Smooth muscle cell (in vitro differentiated cells): ENCODE measurements at regions not wholly inside any gene's neighbourhood (a gene's known extent, or its start where the extent isn't known, plus 50 kb on each side); places are given as distances from the start of the nearest gene placed in this dataset.
"Not testable (repeated sequence)": the region's sequence is repeated elsewhere in the genome, so short reads cannot be mapped to it uniquely, and the experiment has no call there.

Experiments used
- DNase-seq: peaks from one replicate; lab custom pipeline; 2025; ENCODE audit not compliant: unreplicated experiment; lab: John Stamatoyannopoulos, UW
- H2AFZ ChIP-seq: fragments of 200-600 bp; sonication (generic); 2 replicates; pipeline ENCODE4 v1.6.0; 2016; ENCODE audit warnings: antibody characterized with exemption, low read depth, mild to moderate bottlenecking
- H3F3A ChIP-seq: fragments of 200-600 bp; sonication (generic); 2 replicates; pipeline ENCODE4 v1.6.0; 2017; ENCODE audit warnings: antibody characterized with exemption, low read depth
- H3K27ac ChIP-seq: fragments of 200-600 bp; sonication (generic); 2 replicates; pipeline ENCODE4 v1.5.1; 2016; ENCODE audit warnings: low read depth, mild to moderate bottlenecking
- H3K27me3 ChIP-seq: fragments of 200-600 bp; sonication (generic); 2 replicates; pipeline ENCODE4 v1.6.1; 2016; ENCODE audit warnings: low read depth, mild to moderate bottlenecking
- H3K36me3 ChIP-seq: fragments of 200-600 bp; sonication (generic); 2 replicates; pipeline ENCODE4 v1.5.1; 2016; ENCODE audit warnings: low read depth
- H3K4me1 ChIP-seq: fragments of 200-600 bp; sonication (generic); 2 replicates; pipeline ENCODE4 v1.5.1; 2016; ENCODE audit warnings: low read depth
- H3K4me2 ChIP-seq: fragments of 200-600 bp; sonication (generic); 2 replicates; pipeline ENCODE4 v1.6.0; 2016; ENCODE audit warnings: mild to moderate bottlenecking
- H3K4me3 ChIP-seq: fragments of 200-600 bp; sonication (generic); 2 replicates; pipeline ENCODE4 v1.5.1; 2016; ENCODE audit warnings: mild to moderate bottlenecking
- H3K79me2 ChIP-seq: fragments of 200-600 bp; sonication (generic); 2 replicates; pipeline ENCODE4 v1.6.0; 2016; ENCODE audit warnings: low read depth, mild to moderate bottlenecking
- H3K9ac ChIP-seq: fragments of 200-600 bp; sonication (generic); 2 replicates; pipeline ENCODE4 v1.6.0; 2016; ENCODE audit warnings: low read depth
- H3K9me3 ChIP-seq: fragments of 200-600 bp; sonication (generic); replicated peaks from 2 replicates; pipeline ENCODE4 v1.5.1; 2016; ENCODE audit warnings: low read depth
- H4K20me1 ChIP-seq: fragments of 200-600 bp; sonication (generic); 2 replicates; pipeline ENCODE4 v1.6.0; 2016; ENCODE audit warnings: low read depth
- WGBS: methylation state at CpG from one replicate; pipeline ENCODE4 v1.1.7; 2016; ENCODE audit warnings: low lambda C conversion rate; 5-methylcytosine and 5-hydroxymethylcytosine counted together
- TF ChIP-seq, protein P1 (sequence below): fragments of 200-600 bp; sonication (generic); IDR thresholded peaks from 2 replicates; pipeline ENCODE4 v1.5.1; 2017; ENCODE audit warnings: borderline replicate concordance, mild to moderate bottlenecking, antibody characterized with exemption; ENCODE audit not compliant: insufficient read depth, poor library complexity, severe bottlenecking

- Histone ChIP-seq H3K4me2 (no peak overlapping the region), H3K27me3 (no peaks in the 10 kb centered on the region), H4K20me1 (no peaks in the 10 kb centered on the region), H3K9ac (no peak overlapping the region), H3K4me1 (no peaks in the 10 kb centered on the region), H3K36me3 (no peaks in the 10 kb centered on the region), H3K9me3 (no peaks in the 10 kb centered on the region), H3K27ac (no peak overlapping the region), H3K4me3 (no peak overlapping the region), H2AFZ (no peak overlapping the region), H3K79me2 (no peaks in the 10 kb centered on the region), H3F3A (no peaks in the 10 kb centered on the region)
- no peak for DNase-seq
- WGBS: 66% methylated on average over 2 of the region's 2 CpGs
- TF ChIP-seq, protein P1, sequence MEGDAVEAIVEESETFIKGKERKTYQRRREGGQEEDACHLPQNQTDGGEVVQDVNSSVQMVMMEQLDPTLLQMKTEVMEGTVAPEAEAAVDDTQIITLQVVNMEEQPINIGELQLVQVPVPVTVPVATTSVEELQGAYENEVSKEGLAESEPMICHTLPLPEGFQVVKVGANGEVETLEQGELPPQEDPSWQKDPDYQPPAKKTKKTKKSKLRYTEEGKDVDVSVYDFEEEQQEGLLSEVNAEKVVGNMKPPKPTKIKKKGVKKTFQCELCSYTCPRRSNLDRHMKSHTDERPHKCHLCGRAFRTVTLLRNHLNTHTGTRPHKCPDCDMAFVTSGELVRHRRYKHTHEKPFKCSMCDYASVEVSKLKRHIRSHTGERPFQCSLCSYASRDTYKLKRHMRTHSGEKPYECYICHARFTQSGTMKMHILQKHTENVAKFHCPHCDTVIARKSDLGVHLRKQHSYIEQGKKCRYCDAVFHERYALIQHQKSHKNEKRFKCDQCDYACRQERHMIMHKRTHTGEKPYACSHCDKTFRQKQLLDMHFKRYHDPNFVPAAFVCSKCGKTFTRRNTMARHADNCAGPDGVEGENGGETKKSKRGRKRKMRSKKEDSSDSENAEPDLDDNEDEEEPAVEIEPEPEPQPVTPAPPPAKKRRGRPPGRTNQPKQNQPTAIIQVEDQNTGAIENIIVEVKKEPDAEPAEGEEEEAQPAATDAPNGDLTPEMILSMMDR: no peak
Observed at GRCh38 chr1:215407575-215407974, 159.5 kb upstream of the KCTD3 start.

DNA sequence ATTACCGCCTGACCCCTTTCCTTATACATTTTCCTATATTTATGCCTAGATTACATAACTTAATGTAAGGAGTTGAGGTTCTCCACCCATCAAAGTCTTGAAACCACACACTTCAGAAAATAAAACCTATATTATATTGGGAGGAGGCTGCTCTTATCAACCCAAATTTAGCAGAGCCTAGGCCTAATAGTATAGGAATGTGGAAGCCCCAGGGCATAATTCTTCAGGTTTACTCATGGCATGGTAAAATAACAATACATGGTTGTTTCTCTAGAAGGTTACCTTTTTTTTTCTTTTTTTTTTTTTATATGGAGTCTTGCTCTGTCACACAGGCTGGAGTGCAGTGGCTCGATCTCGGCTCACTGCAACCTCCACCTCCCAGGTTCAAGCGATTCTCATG lies 157.6 kb upstream of the KCTD3 start:
- not testable (repeated sequence) for H3K27ac ChIP-seq, H3K79me2 ChIP-seq, H4K20me1 ChIP-seq, H3K4me2 ChIP-seq, H2AFZ ChIP-seq, H3K27me3 ChIP-seq, H3K36me3 ChIP-seq, H3K4me3 ChIP-seq, H3F3A ChIP-seq, DNase-seq, H3K9me3 ChIP-seq, H3K4me1 ChIP-seq, H3K9ac ChIP-seq
- 95% methylated on average over 4 of the region's 4 CpGs for WGBS

DNA sequence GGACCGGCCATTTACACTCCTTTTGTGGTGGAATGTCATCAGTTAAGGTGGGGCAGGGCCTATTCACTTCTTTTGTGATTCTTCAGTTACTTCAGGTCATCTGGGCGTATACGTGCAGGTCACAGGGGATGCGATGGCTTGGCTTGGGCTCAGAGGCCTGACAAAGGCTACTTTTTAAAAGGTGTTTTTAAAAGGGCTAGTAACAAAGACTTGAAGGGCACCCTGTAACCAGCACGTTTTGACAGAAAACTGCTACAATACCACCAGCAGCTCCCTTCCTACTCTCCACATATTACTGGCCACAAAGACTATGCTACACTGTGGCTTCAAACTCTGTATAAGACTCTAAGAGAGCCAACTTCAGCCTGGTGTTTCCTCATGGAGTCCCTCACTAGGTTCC lies 151.6 kb upstream of the KCTD3 start:
- not testable (repeated sequence) for H3F3A ChIP-seq, H2AFZ ChIP-seq, H3K36me3 ChIP-seq, H4K20me1 ChIP-seq, H3K9me3 ChIP-seq, H3K4me3 ChIP-seq, H3K9ac ChIP-seq, H3K27ac ChIP-seq, H3K4me1 ChIP-seq, H3K79me2 ChIP-seq, H3K27me3 ChIP-seq, DNase-seq, H3K4me2 ChIP-seq
- WGBS: 71% methylated on average over 5 of the region's 5 CpGs

GRCh38 chr1:215416497-215416896 lies 150.6 kb upstream of the KCTD3 start:
- Histone ChIP-seq H3K4me1 (no peaks in the 10 kb centered on the region), H3K4me2 (no peak overlapping the region), H3K4me3 (no peak overlapping the region), H3K27me3 (no peaks in the 10 kb centered on the region), H2AFZ (no peak overlapping the region), H3K9ac (no peak overlapping the region), H3K9me3 (no peaks in the 10 kb centered on the region), H3K36me3 (no peaks in the 10 kb centered on the region), H3K79me2 (no peaks in the 10 kb centered on the region), H3F3A (no peaks in the 10 kb centered on the region), H3K27ac (no peak overlapping the region), H4K20me1 (no peaks in the 10 kb centered on the region)
- WGBS: 40% methylated on average over 2 of the region's 2 CpGs
- DNase-seq: no peak
- TF ChIP-seq, protein P1: no peak

GRCh38 chr1:215417122-215417521 lies 150.0 kb upstream of the KCTD3 start:
- no peaks in the 10 kb centered on the region for H3K79me2 ChIP-seq
- H2AFZ ChIP-seq: no peak overlapping the region
- H3K27me3 ChIP-seq: no peaks in the 10 kb centered on the region
- no peaks in the 10 kb centered on the region for H3K4me1 ChIP-seq
- no peak overlapping the region for H3K9ac ChIP-seq
- TF ChIP-seq, protein P1: no peak
- DNase-seq: no peak
- no peaks in the 10 kb centered on the region for H4K20me1 ChIP-seq
- H3K27ac ChIP-seq: no peak overlapping the region
- no peak overlapping the region for H3K4me2 ChIP-seq
- no peaks in the 10 kb centered on the region for H3K9me3 ChIP-seq
- no peaks in the 10 kb centered on the region for H3K36me3 ChIP-seq
- no peaks in the 10 kb centered on the region for H3F3A ChIP-seq
- 79% methylated on average over 5 of the region's 5 CpGs for WGBS
- no peak overlapping the region for H3K4me3 ChIP-seq
